H1 (cell line): ENCODE measurements at regions not wholly inside any gene's neighbourhood (a gene's known extent, or its start where the extent isn't known, plus 50 kb on each side); places are given as distances from the start of the nearest gene placed in this dataset.

Experiments
- ASH2L ChIP-seq: fragments of 200-600, 300-600 bp; sonication (generic); IDR thresholded peaks from one replicate; pipeline ENCODE4 v1.7.1; 2017; ENCODE audit warnings: low read length
- CHD7 ChIP-seq: fragments of 300-600 bp; sonication (generic); IDR thresholded peaks from 2 replicates; pipeline ENCODE4 v1.7.1; 2012; ENCODE audit warnings: low read length, moderate library complexity, mild to moderate bottlenecking, inconsistent platforms; ENCODE audit not compliant: insufficient replicate concordance
- EP300 ChIP-seq, 2 experiments: IDR thresholded peaks; 1 replicate in 1 of 2; 2 replicates in 1 of 2; pipeline ENCODE4 v1.6.1; 2011 to 2012; ENCODE audit warnings: low read depth in 2 of 2, low read length in 2 of 2, mild to moderate bottlenecking in 2 of 2, borderline replicate concordance in 1 of 2, inconsistent platforms in 1 of 2, moderate library complexity in 1 of 2
- SRF ChIP-seq: IDR thresholded peaks from 2 replicates; pipeline ENCODE4 v1.6.1; 2011; ENCODE audit warnings: mild to moderate bottlenecking, low read depth, low read length, moderate library complexity

DNA sequence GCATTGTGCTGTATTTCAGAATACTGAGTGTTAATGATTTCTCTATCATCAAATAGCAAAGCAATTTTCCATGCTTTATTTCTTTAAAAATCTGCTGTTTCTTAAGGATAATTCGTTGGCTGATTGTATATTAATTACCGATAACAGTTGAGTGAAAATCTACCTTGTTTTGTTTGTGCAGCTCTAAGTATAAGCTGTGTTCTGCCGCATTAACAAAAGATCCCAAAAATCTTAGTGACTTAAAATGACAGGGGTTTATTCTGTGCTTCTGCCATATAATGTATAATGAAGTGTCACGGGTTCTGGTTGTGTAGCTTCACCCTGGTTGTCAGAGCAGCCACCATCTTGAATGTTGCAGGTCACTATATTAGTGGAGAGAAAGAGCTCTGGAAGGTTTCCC is 196.1 kb downstream of the ACTR3 start (continued):
- no peak for TF ChIP-seq CHD7
- no peak for TF ChIP-seq SRF
- TF ChIP-seq EP300 (IDR thresholded peaks at IDR 0.05; ENCODE audit: borderline replicate concordance in 1 of 2, low read depth in 2 of 2, low read length in 2 of 2), result no peak
- no peak for TF ChIP-seq ASH2L
